NOMO-1 treated with DMSO at 0.1 percent for 48 hours (cell line): ENCODE measurements at regions not wholly inside any gene's neighbourhood (a gene's known extent, or its start where the extent isn't known, plus 50 kb on each side); places are given as distances from the start of the nearest gene placed in this dataset.
"Not testable (repeated sequence)": the region's sequence is repeated elsewhere in the genome, so short reads cannot be mapped to it uniquely, and the experiment has no call there.

ENCODE experiments used
- DNase-seq: peaks from one replicate; lab custom pipeline; 2025; ENCODE audit not compliant: unreplicated experiment; lab: John Stamatoyannopoulos, UW

- no peak for DNase-seq
Measured at GRCh38 chr6:93849857-93850256, 430.5 kb upstream of the EPHA7 start.

DNA sequence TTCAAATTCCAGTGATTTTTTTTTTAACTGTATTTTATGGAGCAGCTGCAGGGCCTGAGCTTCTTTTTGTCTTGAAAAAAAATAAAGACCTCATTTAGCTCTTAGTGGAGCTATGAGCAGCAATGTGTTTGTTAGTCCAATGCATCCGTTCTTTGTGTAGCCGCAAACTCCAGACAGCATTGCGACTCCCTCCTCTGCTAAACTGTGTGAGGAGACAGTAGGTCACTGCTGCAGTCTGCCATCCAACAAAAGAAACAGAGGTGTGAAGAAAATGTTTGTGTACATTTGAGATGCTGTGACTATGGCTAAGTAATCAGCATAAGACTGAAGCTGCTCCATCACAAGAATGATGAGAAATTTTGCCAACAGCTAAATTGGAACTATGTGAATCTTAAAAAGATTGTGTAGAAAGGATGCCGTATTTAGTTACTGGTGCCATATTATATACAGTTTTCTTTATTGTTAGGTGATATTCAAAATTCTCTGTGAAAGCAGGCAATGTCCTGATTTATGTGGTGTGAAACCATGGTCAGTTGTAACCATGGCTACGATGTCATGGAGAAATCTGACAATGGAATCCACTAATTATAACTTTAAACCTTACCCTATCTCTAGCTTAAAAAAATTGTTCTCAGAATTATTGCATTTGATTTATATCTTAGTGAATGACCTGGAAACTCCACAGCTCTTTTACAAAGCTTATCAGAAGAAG is 428.8 kb upstream of the EPHA7 start:
- no peak for DNase-seq

DNA sequence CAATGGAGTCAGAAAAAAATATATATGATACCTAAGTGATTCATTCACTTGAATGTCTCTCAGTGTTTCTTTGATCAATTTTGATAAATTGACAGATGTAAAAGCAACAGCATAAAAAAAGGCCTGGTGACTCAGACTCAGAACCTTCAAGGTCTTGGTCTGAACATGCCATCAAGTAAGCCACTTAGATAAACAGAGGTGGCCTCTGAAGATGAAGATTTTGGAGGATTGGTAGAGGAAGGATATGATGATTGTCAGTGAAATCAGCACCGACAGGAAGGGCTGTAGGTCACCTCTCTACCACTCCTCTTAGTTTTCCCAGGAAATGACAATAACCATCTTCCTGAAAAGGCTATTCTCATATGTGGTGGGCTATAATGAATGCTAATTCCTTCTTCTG is 422.8 kb upstream of the EPHA7 start:
- DNase-seq = no peak

DNA sequence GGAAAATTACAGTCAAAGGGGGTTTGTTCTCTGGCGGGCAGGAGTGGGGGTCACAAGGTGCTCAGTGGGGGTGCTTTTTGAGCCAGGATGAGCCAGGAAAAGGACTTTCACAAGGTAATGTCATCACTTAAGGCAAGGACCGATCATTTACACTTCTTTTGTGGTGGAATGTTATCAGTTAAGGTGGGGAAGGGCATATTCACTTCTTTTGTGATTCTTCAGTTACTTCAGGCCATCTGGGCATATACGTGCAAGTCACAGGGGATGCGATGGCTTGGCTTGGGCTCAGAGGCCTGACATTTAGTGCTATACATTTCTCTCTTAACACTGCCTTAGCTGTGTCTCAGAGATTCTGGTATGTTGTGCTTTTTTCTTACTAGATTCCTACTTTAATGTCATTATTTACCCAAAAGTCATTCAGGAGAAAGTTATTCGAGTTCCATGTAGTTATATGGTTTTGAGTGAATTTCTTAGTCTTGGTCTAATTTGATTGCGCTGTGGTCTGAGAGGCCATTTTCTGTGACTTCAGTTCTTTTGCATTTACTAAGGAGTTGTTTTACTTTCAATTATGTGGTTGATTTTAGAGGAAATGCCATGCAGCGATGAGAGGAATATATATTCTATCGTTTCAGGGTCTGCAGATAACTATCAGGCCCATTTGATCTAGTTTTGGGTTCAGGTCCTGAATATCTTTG is 416.2 kb upstream of the EPHA7 start:
- not testable (repeated sequence) for DNase-seq

DNA sequence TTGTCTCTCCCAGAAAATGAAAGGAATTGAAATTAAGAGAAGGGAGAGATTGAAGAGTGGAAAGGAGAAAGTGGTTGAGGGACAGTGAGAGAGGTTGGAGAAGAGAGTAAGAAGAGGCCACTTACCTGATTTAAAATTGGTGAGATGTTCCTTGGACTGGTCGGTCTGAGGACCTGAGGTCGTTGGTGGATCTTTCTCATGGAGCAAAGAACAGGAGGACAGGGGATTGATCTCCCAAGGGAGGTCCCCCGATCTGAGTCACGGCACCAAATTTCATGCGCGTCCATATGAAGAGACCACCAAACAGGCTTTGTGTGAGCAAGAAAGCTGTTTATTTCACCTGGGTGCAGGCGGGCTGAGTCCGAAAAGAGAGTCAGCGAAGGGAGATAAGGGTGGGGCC is 415.7 kb upstream of the EPHA7 start:
- DNase-seq = not testable (repeated sequence)

GRCh38 chr6:93833326-93833725 is 414.0 kb upstream of the EPHA7 start:
- DNase-seq = not testable (repeated sequence)

GRCh38 chr6:93829757-93830156 is 410.4 kb upstream of the EPHA7 start:
- not testable (repeated sequence) for DNase-seq

GRCh38 chr6:93829009-93829408 is 409.6 kb upstream of the EPHA7 start:
- no peak for DNase-seq

DNA sequence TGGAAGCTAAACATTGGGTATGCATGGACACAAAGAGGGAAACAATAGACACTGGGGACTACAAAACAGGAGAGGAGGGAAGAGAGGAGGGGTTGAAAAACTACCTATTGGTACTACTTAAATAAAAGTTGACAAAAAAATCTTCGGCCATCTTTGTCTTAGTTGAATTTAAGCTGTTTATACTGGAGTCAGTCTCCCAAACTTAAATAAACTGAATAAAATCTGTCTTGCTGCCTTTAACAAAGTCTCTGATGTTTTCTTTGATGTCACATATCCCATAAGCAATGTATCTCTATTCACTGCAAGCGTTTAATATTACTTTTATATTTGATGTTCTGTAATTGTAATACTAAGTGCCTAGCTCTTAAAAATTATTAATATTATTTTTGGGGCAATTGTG is 409.2 kb upstream of the EPHA7 start:
- DNase-seq = no peak

- no peak for DNase-seq
Measured at GRCh38 chr6:93827728-93828127, 408.4 kb upstream of the EPHA7 start.

GRCh38 chr6:93825950-93826349 is 406.6 kb upstream of the EPHA7 start:
- DNase-seq = no peak

DNA sequence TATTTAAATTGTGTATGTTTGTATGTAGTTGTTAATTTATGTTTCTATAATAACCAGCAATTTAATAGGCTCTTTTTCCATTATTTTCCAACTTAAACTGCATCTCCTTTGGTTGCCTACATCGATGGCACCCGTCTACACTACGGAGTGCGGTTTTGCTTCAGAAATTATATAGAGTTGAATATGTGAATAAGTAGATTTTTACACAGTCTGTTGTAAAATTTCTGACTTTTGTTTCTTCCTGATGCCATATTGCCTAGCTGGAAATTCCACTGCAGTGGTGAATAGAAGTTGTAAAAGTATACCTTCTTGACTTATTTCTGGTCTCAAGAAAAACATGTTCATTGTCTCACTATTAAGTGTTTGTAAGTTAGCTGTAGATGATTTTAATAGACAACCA is 404.1 kb upstream of the EPHA7 start:
- DNase-seq = no peak

- no peak for DNase-seq
Measured at GRCh38 chr6:93822434-93823265, 403.3 kb upstream of the EPHA7 start.

- DNase-seq = no peak
Measured at GRCh38 chr6:93821953-93822352, 402.6 kb upstream of the EPHA7 start.

GRCh38 chr6:93820465-93821082 is 401.2 kb upstream of the EPHA7 start:
- DNase-seq = no peak

DNA sequence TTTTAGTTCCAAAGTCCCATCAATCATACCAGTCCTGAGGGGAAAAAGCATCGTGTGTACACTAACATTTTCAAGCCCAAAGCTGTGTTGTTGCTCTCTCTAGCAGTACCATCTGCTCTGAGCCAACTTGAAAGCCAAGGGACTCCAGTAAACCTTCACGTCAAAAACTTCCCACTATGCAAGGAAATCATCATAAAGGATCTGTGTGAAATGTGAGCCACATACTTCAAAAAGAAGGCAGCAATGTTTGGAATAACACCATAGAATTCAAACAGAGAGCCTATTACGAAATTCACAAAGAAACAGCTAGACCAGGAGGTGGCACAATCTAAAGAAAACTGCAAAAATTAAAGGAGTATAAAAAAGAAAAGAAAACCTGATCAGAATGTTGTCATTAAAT is 399.8 kb upstream of the EPHA7 start:
- no peak for DNase-seq

DNA sequence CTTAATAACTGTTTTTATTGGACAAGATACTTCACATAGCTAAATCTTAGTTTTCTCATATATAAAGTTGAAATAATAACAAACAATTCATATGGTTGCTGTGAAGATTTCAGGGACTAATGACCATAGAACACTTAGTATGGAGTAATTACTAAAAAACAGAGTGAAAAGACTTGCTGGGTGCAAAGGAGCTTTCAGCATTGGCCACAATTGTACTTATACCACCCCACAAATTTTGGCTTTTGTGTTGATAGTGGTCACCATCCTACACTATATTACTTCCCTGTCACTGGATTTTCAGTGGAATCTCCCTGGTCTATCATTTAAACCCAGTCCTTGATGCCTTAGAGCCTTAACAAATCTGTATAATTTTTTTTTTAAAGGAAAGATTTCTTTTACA is 398.6 kb upstream of the EPHA7 start:
- no peak for DNase-seq

- no peak for DNase-seq
Measured at GRCh38 chr6:93806409-93807270, 387.3 kb upstream of the EPHA7 start.

DNA sequence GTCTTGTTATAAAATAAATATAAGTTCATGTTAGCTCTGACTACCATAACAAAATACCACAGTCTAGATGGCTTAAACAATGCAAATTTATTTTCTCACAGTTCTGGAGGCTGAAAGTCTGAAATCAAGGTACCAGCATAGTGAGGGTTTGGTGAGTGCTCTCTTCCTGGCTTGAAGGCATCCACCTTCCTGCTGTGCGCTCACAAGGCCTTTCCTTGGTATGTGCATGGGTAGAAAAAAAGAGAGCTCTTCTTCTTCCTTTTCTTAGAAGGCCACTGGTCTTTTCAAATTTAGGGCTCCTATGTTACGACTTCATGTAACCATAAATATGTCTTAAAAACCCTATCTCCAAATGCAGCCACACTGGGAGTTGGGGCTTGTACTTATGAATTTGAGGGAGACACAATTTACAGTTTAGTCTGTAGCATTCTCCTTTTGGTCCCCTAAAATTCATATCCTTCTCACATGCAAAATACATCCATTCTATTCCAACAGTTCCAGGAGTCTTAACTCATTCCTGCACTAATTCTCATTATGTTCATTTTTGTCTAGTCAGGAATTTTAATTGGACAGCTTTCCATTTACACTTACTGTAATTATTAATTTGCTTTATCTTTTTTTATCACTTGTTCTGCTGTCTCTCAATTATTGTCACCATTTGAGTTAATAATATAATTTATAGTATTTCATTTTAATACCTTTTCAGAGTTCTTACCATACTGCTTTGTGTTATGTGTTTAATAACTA is 381.9 kb upstream of the EPHA7 start:
- DNase-seq = no peak

DNA sequence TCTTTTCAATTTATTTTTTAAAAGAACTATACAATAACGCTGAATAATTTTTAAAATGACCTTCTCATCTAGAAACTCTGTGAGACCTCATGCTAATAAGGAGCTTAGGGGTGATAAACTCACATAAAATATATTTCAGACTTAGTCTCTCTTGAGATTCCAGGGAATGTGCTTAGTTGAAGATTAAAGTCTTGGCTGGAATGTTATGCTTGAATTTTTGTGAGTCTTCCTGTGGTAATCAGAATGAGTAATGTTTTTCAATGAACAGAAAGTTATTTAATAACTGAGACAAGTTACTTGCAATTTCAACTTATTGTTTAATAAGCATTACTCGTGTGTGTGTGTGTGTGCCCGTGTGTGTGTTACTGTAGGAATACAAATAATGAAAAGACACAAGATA is 379.9 kb upstream of the EPHA7 start:
- no peak for DNase-seq
